ENCODE measurements at regions not wholly inside any gene's neighbourhood (a gene's known extent, or its start where the extent isn't known, plus 50 kb on each side); places are given as distances from the start of the nearest gene placed in this dataset.

DNA sequence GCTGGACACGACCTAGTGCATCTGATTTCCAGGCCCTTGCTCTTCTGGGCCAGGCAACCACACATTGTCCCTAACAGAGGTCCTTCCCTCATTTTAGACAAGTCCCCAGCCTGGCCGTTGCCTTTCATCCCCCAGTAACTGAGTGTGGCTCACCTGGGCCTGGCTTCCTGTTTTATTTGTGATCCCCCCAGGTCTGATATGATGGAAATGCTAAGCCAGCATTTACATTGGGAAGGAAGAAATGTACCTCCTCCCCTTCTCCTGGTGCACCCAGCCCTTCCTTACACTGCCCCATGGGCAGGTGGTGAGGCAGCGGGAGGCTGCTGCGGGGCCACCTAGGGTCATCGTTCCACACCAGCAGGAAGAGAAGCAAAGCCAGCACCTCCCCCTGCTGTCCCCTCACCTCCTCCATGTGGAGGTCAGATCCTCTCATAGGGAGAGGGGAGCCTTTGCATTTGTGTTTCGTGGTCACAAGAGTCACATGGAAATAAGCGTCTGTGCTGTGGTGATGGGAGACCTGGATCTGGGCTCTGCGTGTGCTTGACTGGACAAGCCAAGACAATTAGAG lies 108.8 kb downstream of the GLRX3 start:
- in situ Hi-C loops (cut with HindIII; ENCODE audit: low sequenced_read_pairs), result no loop called here
- TF ChIP-seq, protein P1, sequence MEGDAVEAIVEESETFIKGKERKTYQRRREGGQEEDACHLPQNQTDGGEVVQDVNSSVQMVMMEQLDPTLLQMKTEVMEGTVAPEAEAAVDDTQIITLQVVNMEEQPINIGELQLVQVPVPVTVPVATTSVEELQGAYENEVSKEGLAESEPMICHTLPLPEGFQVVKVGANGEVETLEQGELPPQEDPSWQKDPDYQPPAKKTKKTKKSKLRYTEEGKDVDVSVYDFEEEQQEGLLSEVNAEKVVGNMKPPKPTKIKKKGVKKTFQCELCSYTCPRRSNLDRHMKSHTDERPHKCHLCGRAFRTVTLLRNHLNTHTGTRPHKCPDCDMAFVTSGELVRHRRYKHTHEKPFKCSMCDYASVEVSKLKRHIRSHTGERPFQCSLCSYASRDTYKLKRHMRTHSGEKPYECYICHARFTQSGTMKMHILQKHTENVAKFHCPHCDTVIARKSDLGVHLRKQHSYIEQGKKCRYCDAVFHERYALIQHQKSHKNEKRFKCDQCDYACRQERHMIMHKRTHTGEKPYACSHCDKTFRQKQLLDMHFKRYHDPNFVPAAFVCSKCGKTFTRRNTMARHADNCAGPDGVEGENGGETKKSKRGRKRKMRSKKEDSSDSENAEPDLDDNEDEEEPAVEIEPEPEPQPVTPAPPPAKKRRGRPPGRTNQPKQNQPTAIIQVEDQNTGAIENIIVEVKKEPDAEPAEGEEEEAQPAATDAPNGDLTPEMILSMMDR (IDR thresholded peaks at IDR 0.05; ENCODE audit: low read depth, low read length), result no peak
- H3K4me3 ChIP-seq (ENCODE audit: low read depth, low read length), result no peak overlapping the region
- no peak for DNase-seq (ENCODE audit: low read depth, low spot score)

DNA sequence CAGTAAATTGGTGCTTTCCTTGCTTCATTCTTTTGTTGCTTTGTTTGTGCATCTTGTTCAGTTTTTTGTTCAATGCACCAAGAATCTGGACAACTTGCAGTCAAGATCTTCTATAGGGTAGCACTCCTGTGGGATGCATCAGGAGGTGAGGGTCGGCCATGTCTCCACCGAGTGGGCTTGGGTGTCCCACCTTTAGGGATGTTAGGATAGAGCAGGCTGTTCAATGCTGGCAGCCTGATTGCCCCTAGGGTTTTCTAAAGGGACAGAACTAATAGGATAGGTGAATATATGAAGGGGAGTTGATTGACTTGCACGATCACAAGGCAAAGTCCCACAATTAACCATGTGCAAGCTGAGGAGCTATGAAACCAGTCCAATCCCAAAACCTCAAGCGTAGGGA lies 109.9 kb downstream of the GLRX3 start:
- in situ Hi-C loops (cut with HindIII; ENCODE audit: low sequenced_read_pairs), result no loop called here
- TF ChIP-seq, protein P1 (IDR thresholded peaks at IDR 0.05; ENCODE audit: low read depth, low read length), result no peak
- no peak overlapping the region for H3K4me3 ChIP-seq (ENCODE audit: low read depth, low read length)
- DNase-seq (ENCODE audit: low read depth, low spot score), result no peak

DNA sequence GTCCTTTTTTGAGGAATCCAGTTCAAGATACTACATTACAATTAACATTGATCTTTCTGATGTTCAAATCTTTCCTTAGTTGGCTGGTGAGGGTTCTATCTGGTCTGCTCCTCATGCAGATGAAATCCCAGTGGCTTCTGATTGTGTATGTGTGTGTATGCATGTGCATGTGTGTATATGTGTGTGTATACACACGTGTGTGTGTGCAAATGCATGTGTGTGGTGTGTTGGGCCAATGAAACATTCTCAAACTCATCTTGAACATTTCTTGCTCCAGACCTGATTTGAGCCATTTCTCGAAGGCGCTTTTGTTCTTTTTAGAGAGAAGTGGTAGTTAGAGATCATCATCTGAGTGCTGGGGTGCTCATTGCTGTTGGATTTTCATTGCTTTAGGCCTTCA lies 113.9 kb downstream of the GLRX3 start:
- no peak for DNase-seq (ENCODE audit: low read depth, low spot score)
- in situ Hi-C loops (cut with HindIII; ENCODE audit: low sequenced_read_pairs), result no loop called here
- TF ChIP-seq, protein P1 (IDR thresholded peaks at IDR 0.05; ENCODE audit: low read depth, low read length), result no peak
- H3K4me3 ChIP-seq (ENCODE audit: low read depth, low read length), result no peak overlapping the region

- in situ Hi-C loops (cut with HindIII; ENCODE audit: low sequenced_read_pairs), result no loop called here
- no peak overlapping the region for H3K4me3 ChIP-seq (ENCODE audit: low read depth, low read length)
- DNase-seq (ENCODE audit: low read depth, low spot score), result no peak
- TF ChIP-seq, protein P1 (IDR thresholded peaks at IDR 0.05; ENCODE audit: low read depth, low read length), result no peak
Observed at GRCh38 chr10:130251766-130252165, 115.6 kb downstream of the GLRX3 start.

- H3K4me3 ChIP-seq (ENCODE audit: low read depth, low read length), result no peak overlapping the region
- TF ChIP-seq, protein P1 (IDR thresholded peaks at IDR 0.05; ENCODE audit: low read depth, low read length), result no peak
- no peak for DNase-seq (ENCODE audit: low read depth, low spot score)
- in situ Hi-C loops (cut with HindIII; ENCODE audit: low sequenced_read_pairs), result no loop called here
Observed at GRCh38 chr10:130254243-130254642, 118.1 kb downstream of the GLRX3 start.

DNA sequence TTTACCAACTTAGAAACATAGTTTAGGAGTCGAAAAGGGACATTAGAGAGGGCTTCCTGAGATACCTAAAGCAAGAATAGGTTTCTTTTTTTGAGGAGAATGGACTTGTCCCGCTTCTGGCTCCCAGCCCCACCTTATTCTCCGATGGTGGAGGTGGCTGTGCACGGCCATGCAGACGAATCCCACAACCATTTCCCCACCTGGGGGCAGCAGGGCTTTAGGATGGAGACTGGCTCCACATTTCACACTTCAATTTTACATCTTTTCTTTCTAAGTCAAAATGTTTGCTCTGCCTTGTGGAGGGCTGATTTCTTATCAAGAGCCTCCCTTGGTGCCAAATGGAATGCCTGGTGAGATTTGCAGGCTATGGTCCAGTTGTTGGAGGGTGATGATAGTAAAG lies 118.5 kb downstream of the GLRX3 start:
- in situ Hi-C loops (cut with HindIII; ENCODE audit: low sequenced_read_pairs), result no loop called here
- no peak for DNase-seq (ENCODE audit: low read depth, low spot score)
- TF ChIP-seq, protein P1 (IDR thresholded peaks at IDR 0.05; ENCODE audit: low read depth, low read length), result no peak
- no peak overlapping the region for H3K4me3 ChIP-seq (ENCODE audit: low read depth, low read length)

DNA sequence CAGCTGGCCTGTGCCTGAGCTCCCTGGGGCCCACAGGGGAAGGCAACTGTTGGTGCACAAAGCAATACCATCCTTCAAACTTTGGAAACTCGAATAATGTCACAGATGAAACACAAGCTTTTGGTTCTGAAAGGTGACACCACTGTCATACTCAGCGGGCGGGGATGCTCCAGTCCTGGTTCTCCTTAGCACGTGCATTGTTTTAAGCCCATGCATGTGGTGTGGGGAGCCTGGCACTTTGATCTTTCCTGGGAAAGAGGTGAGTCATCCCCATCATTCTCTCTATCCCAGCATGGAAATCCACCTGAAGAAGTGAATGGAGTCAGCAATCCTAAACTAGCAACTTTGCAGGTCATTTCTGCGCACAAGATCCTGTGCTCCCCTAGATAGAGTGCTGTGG lies 119.6 kb downstream of the GLRX3 start:
- no peak overlapping the region for H3K4me3 ChIP-seq (ENCODE audit: low read depth, low read length)
- TF ChIP-seq, protein P1 (IDR thresholded peaks at IDR 0.05; ENCODE audit: low read depth, low read length), result no peak
- DNase-seq (ENCODE audit: low read depth, low spot score), result no peak
- in situ Hi-C loops (cut with HindIII; ENCODE audit: low sequenced_read_pairs), result no loop called here
